ENCODE measurements at regions not wholly inside any gene's neighbourhood (a gene's known extent, or its start where the extent isn't known, plus 50 kb on each side); places are given as distances from the start of the nearest gene placed in this dataset.

GRCh38 chr12:91940322-91940721 lies 205.3 kb downstream of the BTG1 start:
- TF ChIP-seq, protein P1, sequence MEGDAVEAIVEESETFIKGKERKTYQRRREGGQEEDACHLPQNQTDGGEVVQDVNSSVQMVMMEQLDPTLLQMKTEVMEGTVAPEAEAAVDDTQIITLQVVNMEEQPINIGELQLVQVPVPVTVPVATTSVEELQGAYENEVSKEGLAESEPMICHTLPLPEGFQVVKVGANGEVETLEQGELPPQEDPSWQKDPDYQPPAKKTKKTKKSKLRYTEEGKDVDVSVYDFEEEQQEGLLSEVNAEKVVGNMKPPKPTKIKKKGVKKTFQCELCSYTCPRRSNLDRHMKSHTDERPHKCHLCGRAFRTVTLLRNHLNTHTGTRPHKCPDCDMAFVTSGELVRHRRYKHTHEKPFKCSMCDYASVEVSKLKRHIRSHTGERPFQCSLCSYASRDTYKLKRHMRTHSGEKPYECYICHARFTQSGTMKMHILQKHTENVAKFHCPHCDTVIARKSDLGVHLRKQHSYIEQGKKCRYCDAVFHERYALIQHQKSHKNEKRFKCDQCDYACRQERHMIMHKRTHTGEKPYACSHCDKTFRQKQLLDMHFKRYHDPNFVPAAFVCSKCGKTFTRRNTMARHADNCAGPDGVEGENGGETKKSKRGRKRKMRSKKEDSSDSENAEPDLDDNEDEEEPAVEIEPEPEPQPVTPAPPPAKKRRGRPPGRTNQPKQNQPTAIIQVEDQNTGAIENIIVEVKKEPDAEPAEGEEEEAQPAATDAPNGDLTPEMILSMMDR (IDR thresholded peaks at IDR 0.05; ENCODE audit: extremely low read depth, missing control alignments): no peak

GRCh38 chr12:91937706-91938105 lies 207.9 kb downstream of the BTG1 start:
- TF ChIP-seq, protein P1 (IDR thresholded peaks at IDR 0.05; ENCODE audit: extremely low read depth, missing control alignments): no peak
- no peak for DNase-seq (ENCODE audit: low spot score)

More at GRCh38 chr12:91940322-91940721, 205.3 kb downstream of the BTG1 start:
- no peak for DNase-seq (ENCODE audit: low spot score)

DNA sequence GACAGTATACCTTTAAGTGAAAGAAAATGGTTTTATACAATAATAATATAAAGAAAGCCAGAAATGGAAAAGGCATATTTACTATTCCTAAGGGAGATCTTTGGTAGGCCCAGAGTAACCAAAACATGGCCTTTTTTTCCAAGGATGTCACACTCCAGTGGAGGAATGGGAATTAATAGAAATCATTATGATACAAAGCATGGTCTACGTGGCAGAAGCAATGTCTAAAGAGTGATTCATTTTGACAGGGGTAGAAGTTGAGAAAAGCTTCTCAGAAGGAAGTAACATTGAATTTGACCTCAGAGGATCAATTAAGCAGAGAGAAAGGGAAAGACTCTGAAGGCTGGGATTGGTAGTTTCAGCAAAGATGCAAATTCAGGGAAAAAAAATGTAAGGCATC lies 208.6 kb downstream of the BTG1 start:
- DNase-seq (ENCODE audit: low spot score): no peak
- TF ChIP-seq, protein P1 (IDR thresholded peaks at IDR 0.05; ENCODE audit: extremely low read depth, missing control alignments): no peak

DNA sequence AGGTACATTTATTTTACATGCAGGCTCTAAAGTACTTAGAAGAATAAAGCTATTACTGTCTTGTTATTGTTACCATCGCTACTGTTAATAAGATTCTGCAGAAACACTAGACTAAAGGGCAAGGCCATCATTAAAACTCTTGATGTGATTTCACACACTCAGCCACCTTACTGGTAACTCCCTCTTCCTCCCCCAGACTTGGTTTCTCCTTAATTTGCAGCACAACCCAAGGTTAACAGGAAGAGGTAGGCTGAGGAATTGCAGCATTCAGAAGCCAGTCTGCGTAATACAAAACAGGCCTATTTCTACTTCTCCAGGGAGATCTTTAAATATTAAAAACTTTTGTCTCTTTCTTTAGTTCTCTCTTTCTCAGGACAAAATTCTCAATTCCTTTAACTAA lies 210.3 kb downstream of the BTG1 start:
- no peak for DNase-seq (ENCODE audit: low spot score)
- TF ChIP-seq, protein P1 (IDR thresholded peaks at IDR 0.05; ENCODE audit: extremely low read depth, missing control alignments): no peak

GRCh38 chr12:91931111-91931510 lies 214.5 kb downstream of the BTG1 start:
- TF ChIP-seq, protein P1 (IDR thresholded peaks at IDR 0.05; ENCODE audit: extremely low read depth, missing control alignments): no peak
- no peak for DNase-seq (ENCODE audit: low spot score)

DNA sequence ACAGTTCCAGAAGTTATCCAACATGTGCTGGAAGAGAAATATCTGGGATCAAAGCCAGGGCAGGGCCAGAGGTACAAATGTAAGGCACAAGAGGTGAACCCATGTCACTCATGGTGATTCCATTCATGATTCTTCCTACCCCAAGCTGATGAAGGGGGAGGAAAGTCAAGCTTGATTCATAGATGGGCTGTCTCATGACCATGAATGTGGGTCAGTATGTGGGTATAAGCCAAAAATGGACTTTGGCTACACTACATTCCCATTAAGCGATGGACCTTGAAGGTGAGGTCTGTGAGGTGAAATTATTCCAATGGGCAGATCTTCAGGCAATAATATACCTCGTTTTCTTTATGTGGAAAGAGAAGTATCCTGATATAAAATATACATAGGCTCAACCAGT lies 217.1 kb downstream of the BTG1 start:
- DNase-seq (ENCODE audit: low spot score): no peak

GRCh38 chr12:91926848-91927247 lies 218.8 kb downstream of the BTG1 start:
- TF ChIP-seq, protein P1 (IDR thresholded peaks at IDR 0.05; ENCODE audit: extremely low read depth, missing control alignments): no peak
- no peak for DNase-seq (ENCODE audit: low spot score)

More for the DNA sequence above, 217.1 kb downstream of the BTG1 start:
- TF ChIP-seq, protein P1 (IDR thresholded peaks at IDR 0.05; ENCODE audit: extremely low read depth, missing control alignments): no peak
